KMS-11 (cell line): ENCODE measurements at regions not wholly inside any gene's neighbourhood (a gene's known extent, or its start where the extent isn't known, plus 50 kb on each side); places are given as distances from the start of the nearest gene placed in this dataset.

Source experiments
- H2AFZ ChIP-seq: fragments of 200-600 bp; sonication (generic); 2 replicates; pipeline ENCODE4 v1.6.1; 2016; ENCODE audit warnings: antibody characterized with exemption, mixed run types, low read depth
- H3K27ac ChIP-seq: fragments of 200-600 bp; sonication (generic); 2 replicates; pipeline ENCODE4 v1.6.1; 2016; ENCODE audit warnings: mild to moderate bottlenecking, mixed run types
- H3K27me3 ChIP-seq: fragments of 200-600 bp; sonication (generic); 2 replicates; pipeline ENCODE4 v1.6.1; 2017; ENCODE audit warnings: mild to moderate bottlenecking, low read depth, mixed run types, moderate library complexity; ENCODE audit not compliant: insufficient read depth
- H3K36me3 ChIP-seq: fragments of 200-600 bp; sonication (generic); 2 replicates; pipeline ENCODE4 v1.6.1; 2017; ENCODE audit warnings: mild to moderate bottlenecking, mixed run types; ENCODE audit not compliant: insufficient read depth
- H3K4me1 ChIP-seq: fragments of 200-600 bp; sonication (generic); 2 replicates; pipeline ENCODE4 v1.6.1; 2016; ENCODE audit warnings: mild to moderate bottlenecking, low read depth, mixed run types; ENCODE audit not compliant: poor library complexity, severe bottlenecking
- H3K4me2 ChIP-seq: fragments of 200-600 bp; sonication (generic); 2 replicates; pipeline ENCODE4 v1.7.0; 2016; ENCODE audit warnings: mild to moderate bottlenecking, mixed run types
- H3K4me3 ChIP-seq: fragments of 200-600 bp; sonication (generic); IDR thresholded peaks from 2 replicates; pipeline ENCODE4 v1.6.1; 2017; ENCODE audit warnings: low read depth, low read length, mixed read lengths; ENCODE audit not compliant: insufficient read depth
- H3K79me2 ChIP-seq: fragments of 200-600 bp; sonication (generic); 2 replicates; pipeline ENCODE4 v1.6.1; 2016; ENCODE audit warnings: low read depth, mixed run types; ENCODE audit not compliant: insufficient read depth
- H3K9ac ChIP-seq: fragments of 200-600 bp; sonication (generic); 2 replicates; pipeline ENCODE4 v1.6.1; 2016; ENCODE audit warnings: mild to moderate bottlenecking, mixed run types
- H4K20me1 ChIP-seq: fragments of 200-600 bp; sonication (generic); 2 replicates; pipeline ENCODE4 v1.6.1; 2016; ENCODE audit warnings: mild to moderate bottlenecking, mixed run types; ENCODE audit not compliant: insufficient read depth
- TF ChIP-seq, protein P1 (sequence below): fragments of 200-600 bp; sonication (generic); conservative IDR thresholded peaks from 2 replicates; pipeline ENCODE4 v1.6.1; 2017; ENCODE audit warnings: low read depth, mild to moderate bottlenecking, antibody characterized with exemption, low read length, moderate library complexity, mixed read lengths

DNA sequence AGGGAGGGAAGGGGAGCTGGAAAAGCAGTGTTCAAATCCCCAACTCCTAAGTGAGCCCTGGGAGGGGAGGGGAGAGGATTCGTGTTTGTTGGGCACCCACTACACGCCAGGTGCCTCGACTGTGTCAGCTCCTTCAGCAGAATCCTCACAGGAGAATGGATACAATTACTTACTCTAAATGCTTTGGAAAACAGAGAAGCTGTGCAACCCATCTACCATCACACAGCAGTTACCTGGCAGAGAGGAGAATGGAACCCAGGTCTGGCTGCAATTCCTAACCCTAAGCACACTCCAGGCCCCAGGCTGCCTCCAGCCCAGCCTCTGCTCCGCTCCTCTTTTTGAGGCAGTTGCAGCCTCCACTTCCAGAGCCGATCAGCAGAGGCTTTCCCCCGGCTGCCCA, 86.4 kb upstream of the PTPN1 start:
- Histone ChIP-seq H3K79me2 (no peaks in the 10 kb centered on the region), H3K4me2 (no peak overlapping the region), H2AFZ (no peak overlapping the region), H3K27me3 (peaks cover 73% of the 10 kb centered on the region), H3K4me1 (peaks cover 4% of the 10 kb centered on the region), H3K36me3 (no peaks in the 10 kb centered on the region), H3K4me3 (no peak overlapping the region), H3K9ac (no peak overlapping the region), H3K27ac (no peak overlapping the region), H4K20me1 (no peaks in the 10 kb centered on the region)
- TF ChIP-seq, protein P1, sequence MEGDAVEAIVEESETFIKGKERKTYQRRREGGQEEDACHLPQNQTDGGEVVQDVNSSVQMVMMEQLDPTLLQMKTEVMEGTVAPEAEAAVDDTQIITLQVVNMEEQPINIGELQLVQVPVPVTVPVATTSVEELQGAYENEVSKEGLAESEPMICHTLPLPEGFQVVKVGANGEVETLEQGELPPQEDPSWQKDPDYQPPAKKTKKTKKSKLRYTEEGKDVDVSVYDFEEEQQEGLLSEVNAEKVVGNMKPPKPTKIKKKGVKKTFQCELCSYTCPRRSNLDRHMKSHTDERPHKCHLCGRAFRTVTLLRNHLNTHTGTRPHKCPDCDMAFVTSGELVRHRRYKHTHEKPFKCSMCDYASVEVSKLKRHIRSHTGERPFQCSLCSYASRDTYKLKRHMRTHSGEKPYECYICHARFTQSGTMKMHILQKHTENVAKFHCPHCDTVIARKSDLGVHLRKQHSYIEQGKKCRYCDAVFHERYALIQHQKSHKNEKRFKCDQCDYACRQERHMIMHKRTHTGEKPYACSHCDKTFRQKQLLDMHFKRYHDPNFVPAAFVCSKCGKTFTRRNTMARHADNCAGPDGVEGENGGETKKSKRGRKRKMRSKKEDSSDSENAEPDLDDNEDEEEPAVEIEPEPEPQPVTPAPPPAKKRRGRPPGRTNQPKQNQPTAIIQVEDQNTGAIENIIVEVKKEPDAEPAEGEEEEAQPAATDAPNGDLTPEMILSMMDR: no peak

DNA sequence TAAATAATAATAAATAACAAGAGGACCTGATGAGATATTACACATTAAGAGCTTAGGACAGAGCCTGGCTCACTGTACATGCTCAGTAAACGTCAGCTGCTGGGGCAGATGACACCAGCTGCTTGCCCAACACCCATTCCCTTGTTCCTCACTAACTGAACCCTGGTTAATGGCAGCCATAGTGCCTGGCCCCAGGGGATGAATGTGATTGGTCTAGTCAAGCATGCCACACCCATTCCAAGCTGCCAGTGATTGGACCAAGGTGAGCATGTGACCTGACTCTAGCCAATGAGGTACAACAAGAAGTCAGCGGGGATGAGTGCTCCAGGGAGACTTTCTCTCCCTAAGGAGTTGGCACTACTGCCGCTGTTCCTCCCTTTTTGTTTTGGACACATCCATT, 85.1 kb upstream of the PTPN1 start:
- TF ChIP-seq, protein P1: no peak
- H2AFZ ChIP-seq: no peak overlapping the region
- no peak overlapping the region for H3K27ac ChIP-seq

DNA sequence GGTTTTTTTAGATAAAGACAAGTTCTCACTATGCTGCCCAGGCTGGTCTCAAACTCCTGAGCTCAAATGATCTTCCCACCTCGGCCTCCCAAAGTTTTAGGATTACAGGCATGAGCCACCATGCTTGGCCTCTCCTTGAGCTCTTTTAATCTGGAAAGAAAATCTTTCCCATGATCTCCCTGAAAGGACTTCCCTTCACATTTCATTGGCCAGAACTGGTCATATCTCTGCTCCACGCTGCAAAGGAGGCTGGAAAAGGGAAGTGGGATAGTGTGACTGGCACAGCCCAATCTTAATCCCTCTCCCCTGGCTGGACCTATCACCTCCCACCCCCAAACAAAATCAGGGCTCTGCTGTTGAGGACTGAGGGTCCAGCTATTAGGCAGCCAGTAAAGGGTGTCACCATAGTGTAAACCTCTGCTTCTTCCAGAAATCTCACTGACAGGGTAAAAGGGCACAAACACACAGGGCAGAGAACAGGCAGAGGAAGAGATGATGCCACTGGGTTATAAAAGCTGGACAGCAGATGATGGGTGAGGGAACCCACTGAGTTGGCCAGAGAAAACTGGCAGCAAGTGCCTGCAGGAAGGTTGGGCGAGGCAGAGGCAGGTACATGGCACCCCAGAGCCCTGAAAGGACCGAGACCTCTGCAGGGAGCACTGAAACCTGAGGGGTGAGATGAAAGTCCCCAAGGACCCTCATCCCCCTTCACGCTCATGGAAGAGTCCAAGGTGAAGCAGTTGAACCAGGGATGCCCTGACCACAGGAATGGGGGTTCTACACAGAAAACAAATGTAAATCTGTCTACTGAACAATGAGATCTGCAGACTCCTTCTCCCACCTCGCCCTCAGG, 83.1 kb upstream of the PTPN1 start:
- H3K4me1 ChIP-seq: peaks cover 4% of the 10 kb centered on the region
- no peaks in the 10 kb centered on the region for H3K79me2 ChIP-seq
- no peak overlapping the region for H3K4me2 ChIP-seq
- H3K4me3 ChIP-seq: no peak overlapping the region
- H4K20me1 ChIP-seq: no peaks in the 10 kb centered on the region
- no peak overlapping the region for H3K27ac ChIP-seq
- TF ChIP-seq, protein P1: no peak
- no peak overlapping the region for H2AFZ ChIP-seq
- peaks cover 49% of the 10 kb centered on the region for H3K27me3 ChIP-seq
- H3K36me3 ChIP-seq: no peaks in the 10 kb centered on the region
- H3K9ac ChIP-seq: no peak overlapping the region

More for the DNA sequence above, 85.1 kb upstream of the PTPN1 start:
- no peak overlapping the region for H3K9ac ChIP-seq
- H3K36me3 ChIP-seq: no peaks in the 10 kb centered on the region
- no peak overlapping the region for H3K4me3 ChIP-seq
- no peaks in the 10 kb centered on the region for H3K79me2 ChIP-seq
- H3K27me3 ChIP-seq: peaks cover 67% of the 10 kb centered on the region
- H3K4me2 ChIP-seq: no peak overlapping the region
- H3K4me1 ChIP-seq: peaks cover 4% of the 10 kb centered on the region
- no peaks in the 10 kb centered on the region for H4K20me1 ChIP-seq

DNA sequence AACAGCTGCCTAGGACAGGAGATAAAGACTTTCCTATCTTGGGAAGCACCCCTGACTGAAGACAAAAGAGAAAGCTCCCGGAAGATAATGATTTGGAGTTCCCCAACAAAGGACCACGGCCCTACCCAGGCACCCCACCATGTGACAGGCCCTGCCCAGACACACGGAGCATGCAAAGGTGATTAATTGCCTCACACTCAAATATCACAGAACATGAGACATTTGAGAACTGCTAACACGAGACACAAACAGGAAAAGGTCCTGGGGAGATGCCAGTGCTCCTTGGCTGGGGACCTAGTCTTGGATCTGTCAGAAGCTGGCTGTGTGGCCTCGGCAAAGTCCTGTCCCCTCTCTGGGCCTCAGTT, 82.5 kb upstream of the PTPN1 start:
- no peak overlapping the region for H3K9ac ChIP-seq
- no peaks in the 10 kb centered on the region for H3K36me3 ChIP-seq
- no peaks in the 10 kb centered on the region for H3K79me2 ChIP-seq
- no peak overlapping the region for H3K4me3 ChIP-seq
- no peak overlapping the region for H3K27ac ChIP-seq
- H3K27me3 ChIP-seq: peaks cover 49% of the 10 kb centered on the region
- no peaks in the 10 kb centered on the region for H4K20me1 ChIP-seq
- H2AFZ ChIP-seq: no peak overlapping the region
- TF ChIP-seq, protein P1: no peak
- H3K4me1 ChIP-seq: no peaks in the 10 kb centered on the region
- H3K4me2 ChIP-seq: no peak overlapping the region
